DMS114 treated with DMSO at 0.1 percent for 48 hours (cell line): ENCODE measurements at regions not wholly inside any gene's neighbourhood (a gene's known extent, or its start where the extent isn't known, plus 50 kb on each side); places are given as distances from the start of the nearest gene placed in this dataset.

Experiments
- DNase-seq: peaks from one replicate; lab custom pipeline; 2025; ENCODE audit not compliant: unreplicated experiment; lab: John Stamatoyannopoulos, UW

- DNase-seq = no peak
Observed at GRCh38 chr12:92208613-92209121, 63.0 kb upstream of the BTG1 start.

- no peak for DNase-seq
Observed at GRCh38 chr12:92206596-92206995, 61.0 kb upstream of the BTG1 start.

- DNase-seq = no peak
Observed at GRCh38 chr12:92206011-92206410, 60.4 kb upstream of the BTG1 start.

GRCh38 chr12:92199819-92200576 is 54.4 kb upstream of the BTG1 start:
- no peak for DNase-seq

GRCh38 chr12:92197815-92198214 is 52.2 kb upstream of the BTG1 start:
- DNase-seq = no peak

GRCh38 chr12:92196368-92196767 is 50.7 kb upstream of the BTG1 start:
- no peak for DNase-seq
